ENCODE measurements at regions not wholly inside any gene's neighbourhood (a gene's known extent, or its start where the extent isn't known, plus 50 kb on each side); places are given as distances from the start of the nearest gene placed in this dataset.
"Not testable (repeated sequence)": the region's sequence is repeated elsewhere in the genome, so short reads cannot be mapped to it uniquely, and the experiment has no call there.

- DNase-seq (ENCODE audit: low spot score) = no peak
- H3K4me3 Mint-ChIP-seq = no peak overlapping the region
- no peaks in the 10 kb centered on the region for H3K27me3 Mint-ChIP-seq (ENCODE audit: low read depth)
- no peak overlapping the region for H3K27ac Mint-ChIP-seq
- no peaks in the 10 kb centered on the region for H3K36me3 Mint-ChIP-seq (ENCODE audit: low read depth)
- H3K4me1 Mint-ChIP-seq (ENCODE audit: low read depth) = no peaks in the 10 kb centered on the region
- H3K9me3 Mint-ChIP-seq = peaks cover 36% of the 10 kb centered on the region
These were observed 1331.5 kb upstream of the PCDH20 start for GRCh38 chr13:62747152-62747551.

GRCh38 chr13:62729746-62730145 lies 1314.1 kb upstream of the PCDH20 start:
- H3K27ac Mint-ChIP-seq; DNase-seq (ENCODE audit: low spot score); H3K4me1 Mint-ChIP-seq (ENCODE audit: low read depth); H3K27me3 Mint-ChIP-seq (ENCODE audit: low read depth); H3K36me3 Mint-ChIP-seq (ENCODE audit: low read depth); H3K4me3 Mint-ChIP-seq: not testable (repeated sequence)
- peaks cover 33% of the 10 kb centered on the region for H3K9me3 Mint-ChIP-seq

GRCh38 chr13:62721893-62722292 lies 1306.2 kb upstream of the PCDH20 start:
- Mint-ChIP-seq H3K27me3 (ENCODE audit: low read depth) (no peaks in the 10 kb centered on the region), H3K9me3 (peaks cover 16% of the 10 kb centered on the region)

GRCh38 chr13:62711948-62712347 lies 1296.3 kb upstream of the PCDH20 start:
- H3K9me3 Mint-ChIP-seq = peaks cover 50% of the 10 kb centered on the region
- H3K36me3 Mint-ChIP-seq (ENCODE audit: low read depth); H3K27me3 Mint-ChIP-seq (ENCODE audit: low read depth); H3K4me3 Mint-ChIP-seq; H3K4me1 Mint-ChIP-seq (ENCODE audit: low read depth); DNase-seq (ENCODE audit: low spot score); H3K27ac Mint-ChIP-seq: not testable (repeated sequence)

More at GRCh38 chr13:62721893-62722292, 1306.2 kb upstream of the PCDH20 start:
- H3K4me3 Mint-ChIP-seq = no peak overlapping the region
- no peak for DNase-seq (ENCODE audit: low spot score)
- H3K4me1 Mint-ChIP-seq (ENCODE audit: low read depth) = no peaks in the 10 kb centered on the region
- no peak overlapping the region for H3K27ac Mint-ChIP-seq
- H3K36me3 Mint-ChIP-seq (ENCODE audit: low read depth) = no peaks in the 10 kb centered on the region

GRCh38 chr13:62710787-62711186 lies 1295.1 kb upstream of the PCDH20 start:
- Mint-ChIP-seq H3K4me3 (no peak overlapping the region), H3K4me1 (ENCODE audit: low read depth) (no peaks in the 10 kb centered on the region), H3K9me3 (peaks cover 44% of the 10 kb centered on the region), H3K36me3 (ENCODE audit: low read depth) (no peaks in the 10 kb centered on the region), H3K27me3 (ENCODE audit: low read depth) (no peaks in the 10 kb centered on the region), H3K27ac (no peak overlapping the region)
- no peak for DNase-seq (ENCODE audit: low spot score)

GRCh38 chr13:62706048-62706447 lies 1290.4 kb upstream of the PCDH20 start:
- Mint-ChIP-seq H3K9me3 (peaks cover 24% of the 10 kb centered on the region), H3K27me3 (ENCODE audit: low read depth) (no peaks in the 10 kb centered on the region), H3K27ac (no peak overlapping the region), H3K36me3 (ENCODE audit: low read depth) (no peaks in the 10 kb centered on the region), H3K4me3 (no peak overlapping the region), H3K4me1 (ENCODE audit: low read depth) (no peaks in the 10 kb centered on the region)
- no peak for DNase-seq (ENCODE audit: low spot score)

- no peak overlapping the region for H3K4me3 Mint-ChIP-seq
- no peaks in the 10 kb centered on the region for H3K4me1 Mint-ChIP-seq (ENCODE audit: low read depth)
- no peak overlapping the region for H3K27ac Mint-ChIP-seq
- DNase-seq (ENCODE audit: low spot score) = no peak
- no peaks in the 10 kb centered on the region for H3K36me3 Mint-ChIP-seq (ENCODE audit: low read depth)
- no peaks in the 10 kb centered on the region for H3K27me3 Mint-ChIP-seq (ENCODE audit: low read depth)
- H3K9me3 Mint-ChIP-seq = peaks cover 17% of the 10 kb centered on the region
These were observed 1289.2 kb upstream of the PCDH20 start for GRCh38 chr13:62704875-62705274.

- peaks cover 7% of the 10 kb centered on the region for H3K9me3 Mint-ChIP-seq
- no peak overlapping the region for H3K27ac Mint-ChIP-seq
- no peak overlapping the region for H3K4me3 Mint-ChIP-seq
- H3K4me1 Mint-ChIP-seq (ENCODE audit: low read depth) = no peaks in the 10 kb centered on the region
- DNase-seq (ENCODE audit: low spot score) = no peak
- H3K27me3 Mint-ChIP-seq (ENCODE audit: low read depth) = no peaks in the 10 kb centered on the region
- H3K36me3 Mint-ChIP-seq (ENCODE audit: low read depth) = no peaks in the 10 kb centered on the region
These were observed 1286.9 kb upstream of the PCDH20 start for GRCh38 chr13:62702502-62702901.

GRCh38 chr13:62697701-62698100 lies 1282.1 kb upstream of the PCDH20 start:
- H3K36me3 Mint-ChIP-seq (ENCODE audit: low read depth) = no peaks in the 10 kb centered on the region
- H3K27ac Mint-ChIP-seq = no peak overlapping the region
- H3K4me1 Mint-ChIP-seq (ENCODE audit: low read depth) = no peaks in the 10 kb centered on the region
- no peaks in the 10 kb centered on the region for H3K27me3 Mint-ChIP-seq (ENCODE audit: low read depth)
- peaks cover 6% of the 10 kb centered on the region for H3K9me3 Mint-ChIP-seq
- H3K4me3 Mint-ChIP-seq = no peak overlapping the region
- DNase-seq (ENCODE audit: low spot score) = no peak

GRCh38 chr13:62696490-62696889 lies 1280.8 kb upstream of the PCDH20 start:
- DNase-seq (ENCODE audit: low spot score) = no peak
- Mint-ChIP-seq H3K4me1 (ENCODE audit: low read depth) (no peaks in the 10 kb centered on the region), H3K36me3 (ENCODE audit: low read depth) (no peaks in the 10 kb centered on the region), H3K27ac (no peak overlapping the region), H3K9me3 (peaks cover 13% of the 10 kb centered on the region), H3K4me3 (no peak overlapping the region), H3K27me3 (ENCODE audit: low read depth) (no peaks in the 10 kb centered on the region)

GRCh38 chr13:62687732-62688131 lies 1272.1 kb upstream of the PCDH20 start:
- no peak for DNase-seq (ENCODE audit: low spot score)
- no peaks in the 10 kb centered on the region for H3K4me1 Mint-ChIP-seq (ENCODE audit: low read depth)
- no peak overlapping the region for H3K27ac Mint-ChIP-seq
- peaks cover 15% of the 10 kb centered on the region for H3K9me3 Mint-ChIP-seq
- H3K36me3 Mint-ChIP-seq (ENCODE audit: low read depth) = no peaks in the 10 kb centered on the region
- no peak overlapping the region for H3K4me3 Mint-ChIP-seq
- H3K27me3 Mint-ChIP-seq (ENCODE audit: low read depth) = no peaks in the 10 kb centered on the region

GRCh38 chr13:62684359-62684758 lies 1268.7 kb upstream of the PCDH20 start:
- H3K9me3 Mint-ChIP-seq = peaks cover 13% of the 10 kb centered on the region
- no peak overlapping the region for H3K4me3 Mint-ChIP-seq
- no peak overlapping the region for H3K27ac Mint-ChIP-seq
- DNase-seq (ENCODE audit: low spot score) = no peak
- H3K27me3 Mint-ChIP-seq (ENCODE audit: low read depth) = no peaks in the 10 kb centered on the region
- H3K36me3 Mint-ChIP-seq (ENCODE audit: low read depth) = no peaks in the 10 kb centered on the region
- no peaks in the 10 kb centered on the region for H3K4me1 Mint-ChIP-seq (ENCODE audit: low read depth)

- no peak for DNase-seq (ENCODE audit: low spot score)
- H3K9me3 Mint-ChIP-seq = peaks cover 20% of the 10 kb centered on the region
- no peak overlapping the region for H3K27ac Mint-ChIP-seq
- H3K27me3 Mint-ChIP-seq (ENCODE audit: low read depth) = no peaks in the 10 kb centered on the region
- H3K36me3 Mint-ChIP-seq (ENCODE audit: low read depth) = no peaks in the 10 kb centered on the region
- no peak overlapping the region for H3K4me3 Mint-ChIP-seq
- H3K4me1 Mint-ChIP-seq (ENCODE audit: low read depth) = no peaks in the 10 kb centered on the region
These were observed 1267.1 kb upstream of the PCDH20 start for GRCh38 chr13:62682788-62683187.

- peaks cover 36% of the 10 kb centered on the region for H3K9me3 Mint-ChIP-seq
- H3K27ac Mint-ChIP-seq = no peak overlapping the region
- DNase-seq (ENCODE audit: low spot score) = no peak
- H3K27me3 Mint-ChIP-seq (ENCODE audit: low read depth) = no peaks in the 10 kb centered on the region
- H3K4me3 Mint-ChIP-seq = no peak overlapping the region
- H3K36me3 Mint-ChIP-seq (ENCODE audit: low read depth) = no peaks in the 10 kb centered on the region
- H3K4me1 Mint-ChIP-seq (ENCODE audit: low read depth) = no peaks in the 10 kb centered on the region
These were observed 1262.4 kb upstream of the PCDH20 start for GRCh38 chr13:62678039-62678438.

GRCh38 chr13:62663767-62664166 lies 1248.1 kb upstream of the PCDH20 start:
- Mint-ChIP-seq H3K9me3 (peaks cover 13% of the 10 kb centered on the region), H3K27ac (no peak overlapping the region), H3K36me3 (ENCODE audit: low read depth) (no peaks in the 10 kb centered on the region), H3K4me1 (ENCODE audit: low read depth) (no peaks in the 10 kb centered on the region), H3K27me3 (ENCODE audit: low read depth) (no peaks in the 10 kb centered on the region), H3K4me3 (no peak overlapping the region)
- no peak for DNase-seq (ENCODE audit: low spot score)
